ENCODE measurements at regions not wholly inside any gene's neighbourhood (a gene's known extent, or its start where the extent isn't known, plus 50 kb on each side); places are given as distances from the start of the nearest gene placed in this dataset.

DNA sequence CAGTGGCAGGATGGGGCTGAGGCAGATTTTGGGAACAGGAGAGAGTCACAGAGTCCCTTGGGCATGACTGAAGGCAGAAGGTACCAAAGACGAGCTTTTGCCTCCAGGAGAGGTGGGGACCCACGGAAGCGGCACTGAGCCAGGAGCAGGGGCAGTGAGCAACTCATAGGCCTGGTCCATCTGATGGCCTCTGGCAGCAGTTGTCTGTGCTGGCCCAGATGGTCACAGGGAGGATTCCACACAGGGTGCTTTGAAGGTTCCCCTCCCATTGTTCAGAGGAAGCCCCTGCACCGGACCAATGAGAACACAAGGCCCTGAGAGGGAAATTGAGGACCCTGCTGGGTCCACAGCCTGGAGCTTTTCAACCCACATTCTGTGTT is 360.3 kb upstream of the TNRC6C start:
- Histone ChIP-seq H3K4me1 (no peaks in the 10 kb centered on the region), H3K4me3 (no peak overlapping the region), H3K9me3 (replicated peaks) (no peaks in the 10 kb centered on the region), H3K36me3 (no peaks in the 10 kb centered on the region), H3K27me3 (peaks cover 25% of the 10 kb centered on the region), H3K27ac (no peak overlapping the region)
- DNase-seq: no peak

DNA sequence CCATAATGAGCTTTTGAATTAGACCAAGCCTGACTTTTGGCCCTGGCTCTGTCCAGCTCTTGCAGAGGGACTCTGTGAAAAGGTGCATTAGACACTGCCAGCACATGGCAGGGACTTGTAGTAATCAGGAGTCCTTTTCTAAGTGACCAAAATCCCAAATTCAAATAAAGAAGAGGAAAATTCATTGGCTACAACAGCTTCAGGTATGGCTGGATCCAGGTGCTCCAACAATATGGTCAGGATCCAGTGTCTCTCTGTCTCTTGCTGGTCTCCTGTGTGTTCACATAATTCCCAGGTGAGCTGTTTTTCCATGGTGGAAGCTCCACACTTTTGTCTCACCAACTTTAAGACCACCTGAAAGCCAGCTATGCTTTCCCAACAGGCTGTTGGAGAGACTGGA is 358.8 kb upstream of the TNRC6C start:
- no peaks in the 10 kb centered on the region for H3K9me3 ChIP-seq (replicated peaks)
- DNase-seq: no peak
- H3K36me3 ChIP-seq: no peaks in the 10 kb centered on the region

DNA sequence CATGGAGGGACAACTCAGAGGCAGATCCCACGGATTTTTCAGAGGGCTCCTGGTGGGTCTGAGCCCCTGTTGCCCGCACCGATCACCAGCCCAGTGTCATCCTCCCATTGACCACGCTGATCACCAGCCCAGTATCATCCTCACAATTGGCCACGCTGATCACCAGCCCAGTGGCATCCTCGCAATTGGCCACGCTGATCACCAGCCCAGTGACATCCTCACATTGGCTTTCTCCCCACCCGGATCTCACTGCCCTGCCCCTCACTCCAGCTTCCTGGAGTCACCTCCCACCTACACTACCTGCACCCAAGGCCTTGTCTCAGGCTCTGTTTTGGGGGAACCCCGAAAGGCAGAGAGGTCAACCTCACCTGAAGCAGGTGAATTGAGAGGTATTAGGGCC is 358.2 kb upstream of the TNRC6C start:
- no peaks in the 10 kb centered on the region for H3K36me3 ChIP-seq
- no peak overlapping the region for H3K27ac ChIP-seq
- DNase-seq: no peak
- peaks cover 25% of the 10 kb centered on the region for H3K27me3 ChIP-seq
- no peak overlapping the region for H3K4me3 ChIP-seq
- no peaks in the 10 kb centered on the region for H3K4me1 ChIP-seq
- H3K9me3 ChIP-seq (replicated peaks): no peaks in the 10 kb centered on the region

More for the DNA sequence above, 358.8 kb upstream of the TNRC6C start:
- Histone ChIP-seq H3K4me1 (no peaks in the 10 kb centered on the region), H3K27ac (no peak overlapping the region), H3K27me3 (peaks cover 25% of the 10 kb centered on the region), H3K4me3 (no peak overlapping the region)

DNA sequence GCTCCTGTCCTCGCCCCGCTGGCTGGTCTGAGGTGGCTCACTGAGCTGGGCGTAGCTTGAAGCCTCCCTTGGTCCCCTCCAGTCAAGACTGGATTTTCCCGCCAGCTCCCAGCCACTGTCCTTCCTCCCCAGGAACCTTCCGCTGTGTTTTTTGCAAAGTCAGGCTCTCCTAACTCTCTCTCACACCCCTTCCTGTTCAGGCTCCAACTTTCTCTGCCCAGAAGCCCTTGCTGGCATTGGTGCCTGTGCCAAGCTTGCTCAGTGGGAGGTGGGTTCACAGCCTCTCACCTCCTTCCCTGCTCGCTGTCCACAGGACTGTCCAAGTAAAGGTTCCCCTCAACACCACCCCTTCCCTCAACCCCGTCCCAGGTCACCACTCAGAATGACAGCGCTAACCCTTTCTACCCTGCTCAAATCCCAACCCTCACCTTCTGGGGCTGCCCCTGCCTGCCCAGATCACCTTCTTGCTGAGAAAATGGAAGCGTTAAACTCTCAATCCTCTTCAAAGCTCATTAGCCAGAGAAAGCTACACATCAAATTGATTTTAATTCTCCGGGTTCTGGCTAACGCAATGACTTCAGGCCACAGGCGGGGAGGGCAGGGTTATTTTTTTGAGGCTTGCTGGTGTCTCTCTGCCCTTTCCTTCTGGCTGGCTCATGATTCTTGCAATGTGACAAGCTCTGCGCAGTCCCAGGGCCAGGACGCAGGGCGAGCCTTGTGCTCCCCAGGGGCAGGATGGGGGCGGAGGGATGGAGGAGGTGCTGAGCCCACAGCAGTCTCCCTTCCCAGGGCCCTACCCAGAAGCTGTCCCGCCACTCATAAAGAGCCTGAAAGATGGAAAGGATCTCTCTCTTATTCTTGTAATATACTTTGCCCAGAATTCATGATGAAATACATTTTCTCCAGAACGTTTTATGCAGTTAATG is 357.2 kb upstream of the TNRC6C start:
- DNase-seq: no peak
- Histone ChIP-seq H3K27me3 (peaks cover 17% of the 10 kb centered on the region), H3K36me3 (no peaks in the 10 kb centered on the region), H3K27ac (no peak overlapping the region), H3K4me1 (no peaks in the 10 kb centered on the region), H3K4me3 (no peak overlapping the region), H3K9me3 (replicated peaks) (no peaks in the 10 kb centered on the region)

DNA sequence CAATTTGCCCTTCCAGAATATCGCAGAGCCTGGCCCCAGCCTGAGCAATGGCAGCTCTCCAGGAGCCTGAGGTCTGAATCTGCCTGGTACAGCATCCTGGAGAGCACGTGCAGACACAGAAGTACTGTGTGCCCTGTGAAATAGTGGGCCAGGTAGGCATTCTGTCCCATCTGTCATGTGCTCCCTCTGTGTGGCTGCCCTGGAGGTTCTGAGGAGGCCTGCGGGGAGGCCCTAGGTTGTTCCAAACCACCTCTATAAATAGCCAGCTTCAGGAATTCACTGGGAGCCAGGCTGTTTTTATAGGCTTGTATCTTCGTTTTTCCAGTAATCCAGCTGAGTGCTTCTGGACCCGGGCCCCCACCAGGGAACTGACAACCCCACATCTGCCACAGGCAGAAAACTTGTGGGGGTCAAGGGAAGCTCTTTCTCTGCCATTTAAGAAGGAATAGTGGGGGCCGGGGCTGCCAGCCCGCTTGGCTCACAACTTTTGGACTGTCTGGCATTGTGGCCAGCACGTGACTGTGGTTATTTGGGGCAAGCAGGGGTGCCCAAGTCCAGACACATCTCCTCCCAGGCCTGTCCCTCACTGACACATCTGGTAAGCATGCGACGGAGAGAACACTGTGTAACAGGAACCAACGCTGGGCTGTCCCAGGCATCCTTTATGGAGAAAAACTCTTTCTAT is 356.3 kb upstream of the TNRC6C start:
- no peaks in the 10 kb centered on the region for H3K4me1 ChIP-seq
- no peak overlapping the region for H3K4me3 ChIP-seq
- DNase-seq: no peak
- H3K27me3 ChIP-seq: peaks cover 12% of the 10 kb centered on the region
- H3K9me3 ChIP-seq (replicated peaks): no peaks in the 10 kb centered on the region
- H3K27ac ChIP-seq: no peak overlapping the region
- no peaks in the 10 kb centered on the region for H3K36me3 ChIP-seq

DNA sequence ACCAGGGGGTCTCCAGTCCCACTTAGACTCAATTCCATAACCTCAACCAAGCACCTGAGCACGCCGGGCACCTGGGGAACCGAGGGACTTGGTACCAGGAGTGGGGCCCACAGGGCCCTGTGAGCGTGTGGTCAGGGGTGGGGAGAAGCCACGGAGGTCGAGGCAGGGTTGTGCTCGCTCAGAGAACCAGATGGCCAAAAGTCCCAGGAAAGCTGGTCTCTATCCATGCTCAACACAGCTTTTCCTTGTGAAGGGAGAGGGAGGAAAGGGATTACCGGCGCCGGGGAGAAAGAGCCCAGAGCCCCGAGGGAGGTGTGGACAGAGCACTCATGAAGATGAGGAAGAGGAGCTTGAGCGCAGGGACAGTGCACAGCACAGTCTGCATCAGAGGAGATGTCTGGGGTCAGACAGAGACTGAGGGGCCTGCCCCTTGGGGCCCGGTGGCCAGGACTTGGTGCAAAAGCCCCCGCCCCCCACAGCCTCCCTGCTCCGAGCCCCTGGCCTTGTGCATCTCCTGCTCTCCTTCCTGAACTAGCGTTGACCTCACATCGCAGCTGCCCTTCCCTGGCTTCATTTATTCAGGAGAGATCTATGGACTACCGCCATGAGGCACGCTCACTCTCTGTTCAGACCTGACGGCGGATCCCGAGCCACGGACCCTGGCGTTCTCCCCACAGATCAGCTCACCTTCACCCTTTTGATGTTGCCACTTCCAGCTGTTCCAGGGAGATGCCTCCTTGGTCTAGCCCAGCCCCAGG is 355.4 kb upstream of the TNRC6C start:
- no peak for DNase-seq
- no peak overlapping the region for H3K27ac ChIP-seq

DNA sequence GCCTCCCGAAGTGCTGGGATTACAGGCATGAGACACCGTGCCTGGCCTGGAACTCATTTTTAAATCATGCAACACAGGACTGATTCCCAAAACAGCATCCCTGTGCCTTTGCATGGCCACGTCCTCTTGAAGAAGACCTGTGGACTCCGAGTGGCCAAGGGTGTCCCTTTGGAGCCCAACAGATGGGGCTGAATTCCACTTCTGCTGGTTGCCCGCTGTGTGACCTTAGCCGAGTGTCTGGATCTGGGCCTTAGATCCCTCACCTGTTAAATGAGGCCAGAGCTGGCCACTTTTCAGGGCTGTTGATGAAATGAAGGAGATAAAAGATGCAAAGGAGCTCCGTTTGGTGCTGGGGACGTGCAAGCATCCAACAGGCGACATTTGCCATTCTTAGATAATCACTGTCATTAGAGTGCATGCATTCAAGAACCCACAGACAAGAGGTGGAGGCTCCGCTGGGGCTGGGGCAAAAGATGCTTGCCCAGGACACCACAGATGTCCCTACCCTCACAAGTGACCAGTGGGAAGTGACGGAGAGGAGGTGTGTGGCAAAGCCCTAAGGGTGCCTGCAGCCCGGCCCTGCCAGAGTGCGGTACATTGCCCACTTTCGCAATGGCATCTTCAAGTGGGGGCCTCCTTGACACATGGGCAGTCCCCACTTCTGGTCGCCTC is 354.1 kb upstream of the TNRC6C start:
- no peak for DNase-seq
- no peak overlapping the region for H3K4me3 ChIP-seq
- peaks cover 18% of the 10 kb centered on the region for H3K27me3 ChIP-seq
- H3K9me3 ChIP-seq (replicated peaks): no peaks in the 10 kb centered on the region
- peaks cover 8% of the 10 kb centered on the region for H3K4me1 ChIP-seq
- no peaks in the 10 kb centered on the region for H3K36me3 ChIP-seq
- H3K27ac ChIP-seq: no peak overlapping the region

More for the DNA sequence above, 355.4 kb upstream of the TNRC6C start:
- no peaks in the 10 kb centered on the region for H3K36me3 ChIP-seq
- H3K4me3 ChIP-seq: no peak overlapping the region
- no peaks in the 10 kb centered on the region for H3K9me3 ChIP-seq (replicated peaks)
- H3K4me1 ChIP-seq: peaks cover under 1% of the 10 kb centered on the region
- H3K27me3 ChIP-seq: peaks cover 13% of the 10 kb centered on the region

DNA sequence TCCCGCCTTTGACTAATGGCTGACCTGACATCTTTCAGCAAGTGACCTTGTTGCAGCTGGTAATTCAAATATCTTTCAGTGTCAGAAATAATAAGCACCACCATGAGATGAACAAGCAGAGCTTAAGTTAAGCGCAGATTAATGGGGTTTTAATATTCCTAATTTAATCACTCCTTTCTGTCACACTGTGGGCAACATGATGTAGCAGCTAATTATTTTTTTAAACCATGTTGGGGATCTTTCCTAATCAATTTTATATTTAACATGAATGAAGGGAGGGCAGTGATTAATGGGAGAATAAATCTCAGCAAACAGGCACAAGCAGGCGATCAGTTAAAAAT is 353.6 kb upstream of the TNRC6C start:
- H3K36me3 ChIP-seq: no peaks in the 10 kb centered on the region
- H3K4me3 ChIP-seq: no peak overlapping the region
- DNase-seq: no peak
- no peaks in the 10 kb centered on the region for H3K9me3 ChIP-seq (replicated peaks)
- peaks cover 19% of the 10 kb centered on the region for H3K27me3 ChIP-seq
- H3K4me1 ChIP-seq: peaks cover 10% of the 10 kb centered on the region
- no peak overlapping the region for H3K27ac ChIP-seq

DNA sequence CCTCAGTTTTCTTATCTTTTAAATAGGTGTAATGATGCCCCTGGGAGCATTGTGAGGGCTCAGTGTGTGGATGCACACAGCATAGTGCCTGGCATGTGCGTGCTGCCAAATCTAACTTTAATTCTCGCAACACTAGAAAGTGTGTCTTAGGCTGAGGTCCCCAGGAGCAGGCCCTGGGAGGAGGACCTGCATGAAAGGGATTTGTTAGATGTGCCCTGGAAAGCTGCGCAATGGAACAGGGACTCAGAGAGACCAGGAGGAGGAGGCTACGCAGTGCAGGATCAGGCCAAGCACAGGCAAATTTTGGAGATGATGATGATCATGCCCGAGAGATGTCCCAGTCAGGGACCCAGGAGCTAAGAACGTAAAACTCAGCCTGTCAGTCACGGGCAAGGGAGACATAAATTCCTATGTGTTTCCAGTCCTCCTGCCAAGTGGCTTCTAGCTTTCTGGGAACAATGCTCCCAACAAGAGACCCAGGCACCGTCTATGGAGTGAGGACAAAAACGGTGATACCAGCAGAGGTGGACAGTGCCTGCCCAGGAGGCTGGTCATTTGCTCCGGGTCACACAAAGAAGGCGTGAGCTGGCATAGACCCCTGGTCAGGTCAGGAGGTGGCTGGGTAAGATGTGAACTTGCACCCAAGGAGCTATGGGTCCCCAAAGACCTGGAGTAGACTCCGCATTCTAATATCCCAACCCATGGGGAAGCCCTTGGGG is 352.2 kb upstream of the TNRC6C start:
- Histone ChIP-seq H3K4me3 (no peak overlapping the region), H3K36me3 (no peaks in the 10 kb centered on the region), H3K4me1 (peaks cover 10% of the 10 kb centered on the region), H3K9me3 (replicated peaks) (no peaks in the 10 kb centered on the region), H3K27me3 (peaks cover 19% of the 10 kb centered on the region), H3K27ac (no peak overlapping the region)
- DNase-seq: no peak

DNA sequence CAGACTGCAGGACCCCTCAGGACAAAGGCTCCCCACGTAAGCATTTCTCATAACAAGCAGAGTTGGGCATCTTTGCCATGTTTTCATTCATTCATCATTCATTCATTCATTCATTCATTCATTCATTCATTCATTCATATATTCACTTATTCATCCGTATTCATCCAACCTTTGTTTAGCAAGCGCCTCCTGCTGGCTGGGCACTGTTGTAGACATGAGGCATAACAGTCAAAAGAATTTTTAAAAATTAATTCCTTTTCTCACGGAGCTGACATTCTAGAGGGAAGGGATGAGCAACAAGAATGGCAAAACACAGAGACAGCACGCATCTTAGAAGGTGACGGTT is 351.7 kb upstream of the TNRC6C start:
- no peak for DNase-seq

DNA sequence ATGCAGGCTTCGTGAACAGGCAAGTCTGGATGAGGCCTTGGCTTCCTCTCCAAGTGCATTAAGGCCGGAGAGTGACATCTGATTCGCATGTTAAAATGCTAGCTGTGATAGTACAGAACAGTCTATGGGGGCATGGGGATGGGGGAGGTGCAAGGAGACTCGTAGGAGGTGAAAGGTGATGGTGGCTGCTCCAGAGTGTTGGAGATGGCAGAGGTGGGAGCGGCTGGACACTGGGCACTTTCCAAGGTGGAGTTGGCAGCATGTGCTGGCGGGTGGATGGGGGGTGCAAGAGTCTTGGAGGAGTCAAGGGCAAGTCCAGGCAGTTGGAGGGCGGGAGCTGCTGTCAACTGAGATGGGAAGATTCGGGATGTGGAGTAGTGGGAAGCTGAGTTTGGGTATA is 350.9 kb upstream of the TNRC6C start:
- Histone ChIP-seq H3K9me3 (replicated peaks) (no peaks in the 10 kb centered on the region), H3K4me1 (peaks cover 10% of the 10 kb centered on the region), H3K36me3 (no peaks in the 10 kb centered on the region), H3K4me3 (no peak overlapping the region), H3K27ac (no peak overlapping the region), H3K27me3 (peaks cover 26% of the 10 kb centered on the region)
- DNase-seq: no peak

More for the DNA sequence above, 351.7 kb upstream of the TNRC6C start:
- Histone ChIP-seq H3K27me3 (peaks cover 20% of the 10 kb centered on the region), H3K36me3 (no peaks in the 10 kb centered on the region), H3K4me1 (peaks cover 10% of the 10 kb centered on the region), H3K9me3 (replicated peaks) (no peaks in the 10 kb centered on the region), H3K4me3 (no peak overlapping the region), H3K27ac (no peak overlapping the region)

DNA sequence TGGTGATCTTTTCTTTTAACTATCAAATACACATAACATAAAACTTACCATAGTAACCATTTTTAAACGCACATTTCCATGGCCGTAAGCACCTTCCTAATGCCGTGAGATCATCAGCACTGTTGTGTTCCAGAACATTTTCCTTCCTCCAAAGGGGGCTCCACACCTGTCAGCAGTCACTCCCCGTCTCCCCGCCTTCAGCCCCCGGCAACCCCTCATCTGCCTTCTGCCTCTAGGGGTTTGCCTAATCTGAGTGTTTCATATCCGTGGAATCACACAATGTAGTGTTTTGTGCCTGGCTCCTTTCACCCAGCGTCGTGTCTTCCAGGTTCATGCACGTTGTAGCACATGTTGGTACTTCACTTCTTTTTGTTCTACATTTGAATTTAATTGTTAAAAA is 350.1 kb upstream of the TNRC6C start:
- H3K4me1 ChIP-seq: peaks cover 10% of the 10 kb centered on the region
- H3K4me3 ChIP-seq: no peak overlapping the region
- peaks cover 26% of the 10 kb centered on the region for H3K27me3 ChIP-seq
- DNase-seq: peak; percentile 45 to 60
- no peak overlapping the region for H3K27ac ChIP-seq
- H3K36me3 ChIP-seq: no peaks in the 10 kb centered on the region
- H3K9me3 ChIP-seq (replicated peaks): no peaks in the 10 kb centered on the region

DNA sequence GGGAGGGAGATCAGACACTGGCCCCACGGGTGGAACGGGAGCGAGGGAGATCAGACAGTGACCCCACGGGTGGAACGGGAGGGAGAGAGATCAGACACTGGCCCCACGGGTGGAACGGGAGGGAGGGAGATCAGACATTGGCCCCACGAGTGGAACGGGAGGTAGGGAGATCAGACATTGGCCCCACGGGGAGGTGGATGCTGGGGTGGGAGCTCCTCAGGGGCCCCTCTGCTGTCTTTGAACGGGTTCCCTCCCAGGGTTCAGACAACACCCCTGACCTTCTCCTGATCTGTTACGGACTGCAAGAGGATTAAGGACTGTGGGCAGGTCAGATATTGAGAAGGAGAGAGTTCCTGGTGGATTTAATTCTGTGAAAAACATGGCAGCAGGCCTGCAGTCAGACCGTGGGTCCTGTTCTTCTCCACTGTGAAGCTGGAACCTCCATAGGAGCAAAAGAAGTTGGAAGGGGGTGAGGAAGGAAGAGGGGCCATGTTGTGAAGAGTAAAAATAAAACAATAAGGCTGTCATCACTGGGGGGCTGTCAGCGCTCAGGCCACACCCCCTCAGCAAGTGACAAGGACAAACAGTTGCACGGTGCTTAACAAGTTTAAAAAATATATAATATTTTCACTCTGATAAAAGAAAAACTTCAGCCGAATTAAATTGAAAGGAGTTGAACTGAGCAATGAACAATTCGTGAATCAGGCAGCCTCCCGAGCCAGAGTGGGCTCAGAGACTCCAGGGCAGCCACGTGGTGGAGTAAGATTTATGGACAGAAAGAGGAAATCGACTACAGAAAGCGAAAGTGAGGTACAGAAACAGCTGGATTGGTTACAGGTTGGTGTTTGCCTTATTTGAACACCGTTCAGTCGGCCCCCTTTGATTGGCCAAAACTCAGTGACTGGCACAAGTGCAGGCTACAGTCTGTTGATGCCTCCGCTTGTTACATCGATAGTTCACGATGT is 348.7 kb upstream of the TNRC6C start:
- no peaks in the 10 kb centered on the region for H3K9me3 ChIP-seq (replicated peaks)
- no peak overlapping the region for H3K4me3 ChIP-seq
- H3K27ac ChIP-seq: no peak overlapping the region
- H3K4me1 ChIP-seq: peaks cover 10% of the 10 kb centered on the region
- H3K27me3 ChIP-seq: peaks cover 26% of the 10 kb centered on the region
- no peak for DNase-seq
- H3K36me3 ChIP-seq: no peaks in the 10 kb centered on the region
